Right lobe of liver (tissue), 4 donors: ENCODE measurements at regions not wholly inside any gene's neighbourhood (a gene's known extent, or its start where the extent isn't known, plus 50 kb on each side); places are given as distances from the start of the nearest gene placed in this dataset.
"Not testable (repeated sequence)": the region's sequence is repeated elsewhere in the genome, so short reads cannot be mapped to it uniquely, and the experiment has no call there.

Experiments used
- POLR2A ChIP-seq: fragments of 450-650 bp; IDR thresholded peaks from one replicate; pipeline ENCODE4 v1.6.1; 2017; ENCODE audit warnings: antibody characterized with exemption, mild to moderate bottlenecking
- TF ChIP-seq, protein P1 (sequence below), 4 donors: fragments of 200-600 bp in 3 of 4; fragments of 450-650 bp in 1 of 4; IDR thresholded peaks; one replicate each; pipeline versions ENCODE4 v1.5.1 to v1.8.0; 2016 to 2022; ENCODE audit warnings: antibody characterized with exemption in 4 of 4, mild to moderate bottlenecking in 2 of 4
- donor health status: DM: no; HTN: no; CAD: no.
- donor health status: DM: no; HTN: no; CAD: no.
- donor health status: DM: no; HTN: yes; CAD: no.

GRCh38 chr2:122051659-122052058 lies 296.2 kb downstream of the TSN start:
- TF ChIP-seq, protein P1, sequence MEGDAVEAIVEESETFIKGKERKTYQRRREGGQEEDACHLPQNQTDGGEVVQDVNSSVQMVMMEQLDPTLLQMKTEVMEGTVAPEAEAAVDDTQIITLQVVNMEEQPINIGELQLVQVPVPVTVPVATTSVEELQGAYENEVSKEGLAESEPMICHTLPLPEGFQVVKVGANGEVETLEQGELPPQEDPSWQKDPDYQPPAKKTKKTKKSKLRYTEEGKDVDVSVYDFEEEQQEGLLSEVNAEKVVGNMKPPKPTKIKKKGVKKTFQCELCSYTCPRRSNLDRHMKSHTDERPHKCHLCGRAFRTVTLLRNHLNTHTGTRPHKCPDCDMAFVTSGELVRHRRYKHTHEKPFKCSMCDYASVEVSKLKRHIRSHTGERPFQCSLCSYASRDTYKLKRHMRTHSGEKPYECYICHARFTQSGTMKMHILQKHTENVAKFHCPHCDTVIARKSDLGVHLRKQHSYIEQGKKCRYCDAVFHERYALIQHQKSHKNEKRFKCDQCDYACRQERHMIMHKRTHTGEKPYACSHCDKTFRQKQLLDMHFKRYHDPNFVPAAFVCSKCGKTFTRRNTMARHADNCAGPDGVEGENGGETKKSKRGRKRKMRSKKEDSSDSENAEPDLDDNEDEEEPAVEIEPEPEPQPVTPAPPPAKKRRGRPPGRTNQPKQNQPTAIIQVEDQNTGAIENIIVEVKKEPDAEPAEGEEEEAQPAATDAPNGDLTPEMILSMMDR (IDR thresholded peaks at IDR 0.05), result not testable (repeated sequence)
- not testable (repeated sequence) for TF ChIP-seq POLR2A
